ENCODE measurements at regions not wholly inside any gene's neighbourhood (a gene's known extent, or its start where the extent isn't known, plus 50 kb on each side); places are given as distances from the start of the nearest gene placed in this dataset.

DNA sequence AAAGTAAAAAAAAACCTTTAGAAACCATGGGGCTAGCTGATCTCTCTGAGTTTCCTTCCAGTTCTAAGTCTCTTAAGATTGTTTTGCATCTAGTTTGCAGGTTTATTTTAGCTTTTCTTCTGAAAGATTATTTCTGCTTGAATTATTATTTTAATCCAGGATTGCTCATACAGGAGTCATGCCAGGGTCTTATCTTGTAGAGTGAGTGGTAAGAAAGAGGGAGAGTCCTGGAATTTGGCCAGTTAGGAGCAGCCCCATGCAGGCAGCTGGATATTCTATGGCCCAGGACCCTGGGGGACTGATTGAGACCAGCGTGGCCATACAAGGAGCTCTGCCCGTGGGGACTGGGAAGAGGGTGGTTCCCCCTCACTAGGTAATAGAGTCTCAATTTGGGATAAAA, 178.9 kb upstream of the HEY2 start:
- TF ChIP-seq ZFX (IDR thresholded peaks at IDR 0.05) = no peak
- TF ChIP-seq, protein P1, sequence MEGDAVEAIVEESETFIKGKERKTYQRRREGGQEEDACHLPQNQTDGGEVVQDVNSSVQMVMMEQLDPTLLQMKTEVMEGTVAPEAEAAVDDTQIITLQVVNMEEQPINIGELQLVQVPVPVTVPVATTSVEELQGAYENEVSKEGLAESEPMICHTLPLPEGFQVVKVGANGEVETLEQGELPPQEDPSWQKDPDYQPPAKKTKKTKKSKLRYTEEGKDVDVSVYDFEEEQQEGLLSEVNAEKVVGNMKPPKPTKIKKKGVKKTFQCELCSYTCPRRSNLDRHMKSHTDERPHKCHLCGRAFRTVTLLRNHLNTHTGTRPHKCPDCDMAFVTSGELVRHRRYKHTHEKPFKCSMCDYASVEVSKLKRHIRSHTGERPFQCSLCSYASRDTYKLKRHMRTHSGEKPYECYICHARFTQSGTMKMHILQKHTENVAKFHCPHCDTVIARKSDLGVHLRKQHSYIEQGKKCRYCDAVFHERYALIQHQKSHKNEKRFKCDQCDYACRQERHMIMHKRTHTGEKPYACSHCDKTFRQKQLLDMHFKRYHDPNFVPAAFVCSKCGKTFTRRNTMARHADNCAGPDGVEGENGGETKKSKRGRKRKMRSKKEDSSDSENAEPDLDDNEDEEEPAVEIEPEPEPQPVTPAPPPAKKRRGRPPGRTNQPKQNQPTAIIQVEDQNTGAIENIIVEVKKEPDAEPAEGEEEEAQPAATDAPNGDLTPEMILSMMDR (conservative IDR thresholded peaks at IDR 0.05) = no peak
- H3K27ac ChIP-seq = no peak overlapping the region

DNA sequence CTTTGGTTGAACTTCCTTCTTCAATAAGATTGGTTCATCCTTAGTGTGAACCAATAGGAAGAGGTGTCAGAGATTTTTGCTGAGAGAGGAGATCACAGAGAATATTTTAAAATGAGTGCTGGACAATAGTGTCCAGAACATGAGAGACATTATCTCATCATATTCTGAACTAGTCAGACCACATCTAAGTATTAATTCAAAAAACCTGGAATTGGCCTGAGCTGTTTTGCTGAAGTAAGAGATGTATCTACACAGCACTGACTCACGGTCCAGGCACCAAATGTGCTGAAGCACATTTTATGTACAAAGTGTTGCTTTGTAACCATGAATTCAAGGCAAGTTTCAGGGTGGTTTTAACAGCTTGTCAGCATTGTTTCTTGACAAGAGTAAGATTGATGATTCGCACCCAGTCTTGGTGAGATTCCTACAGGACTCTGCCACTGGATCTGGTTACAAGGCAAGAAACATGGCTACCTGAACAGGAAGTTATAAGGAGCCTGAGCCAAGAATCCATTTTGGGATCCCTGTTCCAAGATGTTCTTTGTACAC, 178.2 kb upstream of the HEY2 start:
- H3K27ac ChIP-seq = no peak overlapping the region
- TF ChIP-seq, protein P1 (conservative IDR thresholded peaks at IDR 0.05) = no peak
- TF ChIP-seq ZFX (IDR thresholded peaks at IDR 0.05) = no peak

DNA sequence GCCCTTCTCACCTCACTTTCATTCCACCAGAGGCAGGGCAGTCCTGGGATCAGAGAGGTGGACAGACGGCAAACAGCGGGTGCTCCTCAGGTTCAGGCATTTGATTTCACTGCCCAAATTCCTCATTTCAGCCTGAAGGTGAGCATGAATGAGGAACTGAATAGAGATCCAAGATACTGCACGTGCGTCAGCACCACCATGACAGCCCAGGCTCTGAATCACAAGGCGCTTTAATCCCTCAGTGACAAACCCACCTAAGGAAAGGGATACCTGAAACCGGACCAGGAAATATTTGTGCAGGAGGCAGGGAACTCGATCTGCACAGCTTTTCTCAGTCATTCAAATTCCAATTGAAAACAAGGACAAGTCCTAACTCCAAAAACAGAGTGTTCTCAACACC, 174.8 kb upstream of the HEY2 start:
- TF ChIP-seq ZFX (IDR thresholded peaks at IDR 0.05) = no peak
- TF ChIP-seq, protein P1 (conservative IDR thresholded peaks at IDR 0.05) = no peak
- H3K27ac ChIP-seq = no peak overlapping the region

DNA sequence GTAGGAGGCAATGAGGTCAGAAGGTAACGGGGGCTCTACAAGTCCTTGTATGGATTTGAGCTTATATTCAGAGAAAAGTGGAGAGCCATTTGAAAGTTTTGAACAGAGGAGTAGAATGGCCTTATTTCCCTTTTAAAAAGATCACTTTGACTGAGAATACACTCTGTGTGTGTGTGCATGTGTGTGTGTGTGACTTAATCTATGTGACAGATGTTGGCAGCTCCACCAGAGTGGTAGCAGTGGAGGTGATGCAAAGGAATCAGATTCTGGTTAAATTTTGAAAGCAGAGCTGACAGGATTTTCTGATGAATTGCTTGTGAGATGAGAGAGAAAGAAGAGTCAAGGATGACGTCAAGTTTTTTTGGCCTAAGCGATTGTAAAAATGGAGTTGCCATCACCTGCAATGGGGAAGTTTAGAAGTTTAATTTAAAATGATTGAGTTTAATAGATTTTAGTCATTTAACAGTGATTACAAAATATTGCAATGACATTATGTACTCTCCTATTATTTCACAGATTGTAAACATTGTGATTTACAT, 172.2 kb upstream of the HEY2 start:
- no peak overlapping the region for H3K27ac ChIP-seq
- TF ChIP-seq ZFX (IDR thresholded peaks at IDR 0.05) = no peak
- TF ChIP-seq, protein P1 (conservative IDR thresholded peaks at IDR 0.05) = no peak

DNA sequence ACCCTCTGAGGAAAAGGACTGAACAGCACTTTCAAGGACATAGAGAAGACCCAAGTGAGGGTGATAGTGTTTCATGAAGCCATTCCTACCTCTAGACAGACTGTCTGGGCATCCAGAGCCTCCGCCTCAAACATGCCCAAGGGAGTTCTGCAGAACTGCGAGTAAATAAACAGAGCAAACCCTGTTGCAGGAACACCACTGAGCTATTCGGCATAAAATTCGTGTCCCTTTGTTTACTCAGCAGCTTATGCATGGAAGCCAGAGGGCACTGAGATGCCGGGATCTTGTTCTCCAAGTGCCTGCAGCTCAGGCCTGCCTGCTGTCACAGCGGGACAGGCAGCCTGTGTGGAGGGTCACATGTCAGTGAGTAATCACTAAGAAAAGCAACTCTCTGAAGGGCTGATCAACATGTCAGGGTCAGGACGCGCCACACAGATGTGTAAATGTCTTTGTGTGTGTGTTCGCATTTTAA, 164.9 kb upstream of the HEY2 start:
- TF ChIP-seq, protein P1 (conservative IDR thresholded peaks at IDR 0.05) = no peak; the same call in 1 of the 2 replicates
- TF ChIP-seq ZFX (IDR thresholded peaks at IDR 0.05) = no peak
- H3K27ac ChIP-seq = no peak overlapping the region

DNA sequence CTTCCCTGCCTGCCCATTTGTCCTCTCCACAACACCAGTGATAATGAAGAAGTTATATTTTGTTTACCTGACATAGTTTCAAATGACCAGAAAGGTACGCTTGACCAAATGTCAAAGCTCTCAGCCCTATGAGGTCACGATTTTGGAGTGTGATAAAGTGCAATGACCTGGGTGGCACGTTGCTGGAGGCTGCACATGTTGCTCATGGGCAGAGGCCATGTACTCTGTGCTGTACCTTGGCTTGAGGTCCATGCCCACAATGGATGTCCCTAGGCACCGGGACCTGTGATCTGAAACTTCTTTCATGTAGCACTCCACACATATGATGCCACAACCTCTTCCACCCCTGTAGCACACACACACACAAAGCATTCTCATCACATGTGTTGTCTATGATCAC, 164.0 kb upstream of the HEY2 start:
- no peak for TF ChIP-seq ZFX (IDR thresholded peaks at IDR 0.05)
- TF ChIP-seq, protein P1 (conservative IDR thresholded peaks at IDR 0.05) = no peak
- H3K27ac ChIP-seq = no peak overlapping the region

DNA sequence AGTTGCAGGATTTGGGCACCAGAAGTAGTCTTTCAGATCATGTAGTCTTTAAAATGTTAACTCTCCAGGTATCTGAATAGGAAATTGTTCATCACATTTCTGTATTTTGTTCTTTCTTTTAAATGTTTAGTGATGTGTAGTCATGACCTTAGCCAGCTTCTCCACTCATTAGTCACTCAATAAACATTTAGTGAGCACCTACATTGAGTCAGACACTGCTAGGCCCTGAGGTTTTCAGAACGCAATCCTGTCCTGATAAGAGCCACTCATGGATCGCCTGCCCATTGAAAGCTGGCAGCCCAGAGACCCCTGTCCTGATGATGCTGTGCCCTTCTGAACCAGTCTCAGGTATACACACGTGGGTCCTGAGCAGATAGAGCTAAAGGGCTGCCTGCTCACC, 163.4 kb upstream of the HEY2 start:
- no peak for TF ChIP-seq ZFX (IDR thresholded peaks at IDR 0.05)
- TF ChIP-seq, protein P1 (conservative IDR thresholded peaks at IDR 0.05) = no peak
- no peak overlapping the region for H3K27ac ChIP-seq

Measured in C4-2B (cell line).